ENCODE measurements at regions not wholly inside any gene's neighbourhood (a gene's known extent, or its start where the extent isn't known, plus 50 kb on each side); places are given as distances from the start of the nearest gene placed in this dataset.
"Not testable (repeated sequence)": the region's sequence is repeated elsewhere in the genome, so short reads cannot be mapped to it uniquely, and the experiment has no call there.

DNA sequence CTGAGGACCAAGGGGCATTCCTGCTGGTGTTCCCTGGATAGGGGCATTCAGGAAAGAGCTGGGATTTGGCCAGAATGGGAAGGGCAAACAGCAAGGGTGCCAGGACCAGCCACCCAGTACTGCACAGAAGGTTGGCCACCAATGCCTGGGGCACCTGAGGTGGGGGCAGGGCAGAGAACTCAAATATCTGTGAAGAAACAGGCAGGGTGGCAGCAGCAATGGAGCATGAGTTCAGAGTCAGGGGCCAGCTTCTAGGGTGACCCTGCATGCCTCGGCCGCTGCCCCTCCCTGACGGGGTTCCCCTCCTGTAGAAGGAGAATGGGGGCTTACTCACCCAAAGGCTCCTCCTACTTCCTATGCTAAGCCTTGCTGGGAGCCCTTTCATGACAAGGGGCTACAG, 79.3 kb upstream of the SHANK2 start:
- no peak for DNase-seq

DNA sequence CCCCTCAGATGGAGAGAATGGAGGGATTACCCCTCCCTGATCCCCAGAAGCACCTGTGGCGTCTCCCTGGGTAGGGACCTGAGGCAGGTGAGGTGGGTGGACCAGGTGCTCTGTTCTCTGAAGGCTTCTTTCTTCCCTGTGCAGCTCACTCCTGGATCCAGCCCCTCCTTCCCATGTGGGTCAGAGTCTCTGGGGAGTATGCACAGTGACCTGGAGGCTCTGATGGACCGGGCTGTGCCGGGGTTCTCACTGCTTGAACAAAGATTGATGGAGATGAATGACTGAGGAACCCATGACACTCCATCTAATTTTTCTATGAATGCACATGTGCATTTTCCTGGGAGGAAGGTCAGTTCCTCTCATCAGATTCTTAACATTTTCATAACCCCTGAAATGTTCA, 78.6 kb upstream of the SHANK2 start:
- DNase-seq: no peak

GRCh38 chr11:71330349-71330748, 78.0 kb upstream of the SHANK2 start:
- no peak for DNase-seq

GRCh38 chr11:71329786-71330185, 77.4 kb upstream of the SHANK2 start:
- DNase-seq: no peak

GRCh38 chr11:71329165-71329510, 76.8 kb upstream of the SHANK2 start:
- DNase-seq: peak; percentile 12

DNA sequence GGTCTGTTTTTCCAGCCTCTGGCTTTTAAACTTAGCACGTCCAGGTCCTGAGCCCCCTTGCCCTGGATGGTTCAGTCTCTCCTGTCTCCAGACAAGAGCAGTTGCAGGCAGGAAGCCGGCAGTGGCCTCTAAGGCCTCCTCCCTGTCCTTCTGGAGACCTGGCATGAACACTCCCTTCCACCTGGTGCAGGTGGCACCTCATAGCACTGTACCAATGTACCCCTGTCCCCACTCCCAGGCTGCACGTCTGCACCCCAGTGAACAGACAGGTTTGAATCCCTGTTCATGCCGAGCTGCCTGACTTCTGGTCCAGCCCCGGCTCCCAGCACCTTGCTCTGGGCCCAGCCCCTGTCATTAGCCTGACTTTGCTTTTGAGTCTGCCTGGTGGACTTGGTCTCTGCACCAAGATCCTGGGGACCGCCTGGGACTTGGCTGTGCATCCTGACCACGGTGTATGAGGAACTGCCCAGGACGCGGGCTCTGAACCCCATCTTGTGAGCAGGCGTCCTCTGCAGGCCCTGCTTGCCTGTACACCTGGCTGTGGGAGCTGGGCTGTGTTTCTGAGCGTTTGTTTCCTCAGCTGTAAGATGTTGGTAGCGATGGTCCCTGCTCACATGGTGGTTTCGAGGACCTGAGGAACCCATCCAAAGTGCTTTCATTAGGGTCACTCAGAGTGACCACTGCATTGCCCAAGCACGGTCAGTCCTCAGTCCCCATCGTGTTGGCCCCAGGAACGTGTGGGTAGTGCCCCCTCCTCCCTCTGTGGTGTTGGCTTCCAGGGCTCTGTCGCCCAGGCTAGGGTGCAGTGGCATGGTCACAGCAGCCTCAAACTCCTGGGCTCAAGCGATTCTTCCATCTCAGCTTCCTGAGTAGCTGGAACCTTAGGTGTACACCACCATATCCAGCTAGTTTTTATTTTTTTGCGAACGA, 75.0 kb upstream of the SHANK2 start:
- DNase-seq: no peak

DNA sequence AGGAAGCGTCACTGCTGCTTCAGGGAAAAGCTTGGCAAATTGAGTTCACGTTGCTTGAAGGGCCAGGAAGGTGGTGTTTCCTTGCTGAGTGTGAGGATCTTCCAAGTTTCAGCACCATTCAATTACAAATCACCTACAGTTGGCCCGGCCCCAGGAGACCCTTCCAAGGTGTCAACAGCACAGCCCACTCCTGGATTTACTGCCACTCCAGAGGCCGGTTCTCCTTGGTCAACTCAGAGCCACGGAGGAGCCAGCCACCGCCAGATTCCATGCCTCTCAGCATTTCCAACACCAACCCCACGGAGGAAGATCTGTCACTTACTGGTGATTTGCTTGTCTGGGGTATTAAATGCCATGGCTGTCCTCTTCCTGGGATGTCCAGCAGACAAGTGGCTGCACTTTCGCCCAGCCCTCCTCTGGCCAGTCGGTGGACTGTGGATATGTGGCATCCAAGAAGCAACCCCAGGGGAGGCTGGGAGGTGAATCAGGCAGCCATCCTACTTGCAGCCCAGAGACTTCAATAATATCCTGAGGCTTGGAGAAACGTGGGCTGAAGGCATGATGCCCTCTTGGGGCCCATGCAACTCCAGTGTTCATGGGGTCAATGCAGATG, 74.1 kb upstream of the SHANK2 start:
- no peak for DNase-seq

- DNase-seq: no peak
Observed at GRCh38 chr11:71325418-71326327, 73.3 kb upstream of the SHANK2 start.

DNA sequence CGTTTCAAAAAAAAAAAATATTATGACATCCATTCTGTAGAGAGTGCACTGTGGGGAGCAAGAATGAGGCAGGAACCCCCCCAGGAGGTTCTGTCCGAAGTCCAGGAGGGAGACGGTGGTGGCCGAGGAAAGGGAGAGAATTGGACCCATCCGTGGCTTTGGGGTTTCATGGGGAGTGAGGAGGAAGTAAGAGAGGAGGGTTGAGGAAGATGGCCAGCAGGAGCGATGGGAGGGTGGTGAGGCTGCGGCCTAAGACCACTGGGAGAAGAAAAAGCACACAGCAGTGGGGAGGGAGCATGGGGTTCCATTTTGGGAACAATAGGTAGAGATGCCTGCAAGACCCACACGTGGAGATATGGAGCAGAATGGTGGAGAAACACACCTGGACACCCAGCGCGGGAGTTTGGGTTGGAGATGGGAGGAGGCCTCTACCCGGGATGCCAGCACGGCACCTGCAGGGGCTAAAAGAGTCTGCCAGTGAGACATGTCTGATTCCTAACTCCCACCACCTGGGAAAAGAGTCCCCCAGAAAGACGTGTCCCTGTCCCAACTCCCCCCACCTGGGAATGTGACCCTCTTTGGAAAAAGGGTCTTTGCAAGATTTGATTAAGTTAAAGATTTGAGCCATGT, 72.5 kb upstream of the SHANK2 start:
- DNase-seq: no peak

DNA sequence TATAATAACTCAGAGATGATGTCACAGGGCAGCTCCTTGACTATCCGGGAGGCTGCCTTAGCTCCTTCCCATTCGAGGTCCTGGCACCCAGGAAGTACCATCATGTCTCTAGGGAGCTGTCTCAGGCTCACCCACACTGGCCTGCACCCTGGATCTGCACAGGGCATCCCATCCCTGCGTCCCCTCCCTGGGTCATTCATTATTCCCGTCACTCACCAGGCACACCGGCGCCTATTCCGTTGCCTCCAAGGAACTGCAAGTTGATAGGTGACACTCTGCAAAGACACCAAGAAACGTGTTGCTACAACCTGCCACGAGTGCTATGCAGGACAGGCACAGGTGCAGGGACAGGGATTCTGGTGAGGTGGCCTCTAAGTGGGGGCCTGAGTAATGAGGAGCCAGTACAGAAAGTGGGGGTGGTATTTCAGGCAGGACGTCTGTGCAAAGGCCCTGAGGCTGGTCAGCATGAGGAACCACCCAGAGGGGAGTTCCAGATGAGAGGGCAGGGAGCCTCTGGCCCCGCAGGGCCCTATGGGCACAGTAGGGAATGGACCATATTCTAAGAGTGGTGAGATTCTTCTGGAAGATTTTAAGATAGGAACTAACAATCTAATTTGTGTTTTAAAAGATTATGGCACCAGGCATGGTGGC, 71.6 kb upstream of the SHANK2 start:
- DNase-seq: no peak

- no peak for DNase-seq
Observed at GRCh38 chr11:71322861-71323582, 70.6 kb upstream of the SHANK2 start.

- DNase-seq: no peak
Observed at GRCh38 chr11:71322192-71322735, 69.9 kb upstream of the SHANK2 start.

DNA sequence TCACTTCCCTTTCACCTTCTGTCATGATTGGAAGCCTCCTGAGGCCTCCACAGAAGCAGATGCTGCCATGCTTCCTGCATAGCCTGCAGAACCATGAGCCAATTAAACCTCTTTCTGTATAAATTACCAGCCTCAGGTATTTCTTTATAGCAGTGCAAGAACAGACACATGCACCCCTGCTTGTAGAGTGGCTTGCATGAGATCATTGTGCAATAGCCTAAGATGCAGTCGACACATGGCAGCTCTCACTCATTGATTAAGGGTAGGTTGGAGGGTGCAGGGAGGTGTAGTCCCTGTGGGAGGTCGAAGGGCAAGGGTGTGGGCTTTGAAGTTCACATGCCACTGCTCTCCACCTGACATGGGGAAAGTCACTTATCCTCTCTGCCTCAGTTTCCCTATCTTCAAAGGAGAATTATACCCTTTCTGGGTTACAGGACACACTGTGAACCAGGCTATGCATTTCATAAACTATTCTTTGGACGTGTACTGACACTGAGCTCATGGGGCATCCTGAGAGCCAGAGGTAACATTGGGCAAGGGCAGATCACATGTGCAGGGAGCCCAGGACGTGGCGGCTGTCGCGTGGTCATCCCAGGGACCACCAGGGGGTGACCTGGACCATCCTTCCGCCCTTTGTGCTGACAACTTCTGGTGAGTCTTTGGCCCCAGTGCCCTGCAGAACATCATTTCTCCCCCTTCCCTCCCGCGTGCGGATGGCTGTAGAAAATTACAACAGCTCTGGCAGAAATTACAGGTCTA, 69.2 kb upstream of the SHANK2 start:
- no peak for DNase-seq

GRCh38 chr11:71316701-71317100, 64.3 kb upstream of the SHANK2 start:
- no peak for DNase-seq

DNA sequence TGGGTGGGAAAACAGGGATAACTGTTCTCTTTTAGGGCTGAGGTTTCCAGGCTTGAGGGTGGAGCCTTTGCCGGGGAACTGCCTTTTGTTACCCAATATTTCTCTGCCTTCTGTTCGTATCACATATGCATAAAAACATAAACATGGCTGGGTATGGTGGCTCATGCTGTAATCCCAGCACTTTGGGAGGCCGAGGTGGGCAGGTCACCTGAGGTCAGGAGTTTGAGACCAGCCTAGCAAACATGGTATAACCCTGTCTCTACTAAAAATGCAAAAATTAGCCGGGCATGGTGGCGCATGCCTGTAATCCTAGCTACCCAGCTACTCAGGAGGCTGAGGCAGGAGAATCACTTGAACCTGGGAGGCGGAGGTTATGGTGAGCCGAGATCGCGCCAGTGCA, 60.2 kb upstream of the SHANK2 start:
- DNase-seq: not testable (repeated sequence)

GRCh38 chr11:71311928-71312510, 59.6 kb upstream of the SHANK2 start:
- DNase-seq: no peak

GRCh38 chr11:71311176-71311925, 59.0 kb upstream of the SHANK2 start:
- DNase-seq: no peak

GRCh38 chr11:71310184-71310583, 57.8 kb upstream of the SHANK2 start:
- DNase-seq: no peak

- no peak for DNase-seq
Observed at GRCh38 chr11:71309611-71310010, 57.2 kb upstream of the SHANK2 start.

DNA sequence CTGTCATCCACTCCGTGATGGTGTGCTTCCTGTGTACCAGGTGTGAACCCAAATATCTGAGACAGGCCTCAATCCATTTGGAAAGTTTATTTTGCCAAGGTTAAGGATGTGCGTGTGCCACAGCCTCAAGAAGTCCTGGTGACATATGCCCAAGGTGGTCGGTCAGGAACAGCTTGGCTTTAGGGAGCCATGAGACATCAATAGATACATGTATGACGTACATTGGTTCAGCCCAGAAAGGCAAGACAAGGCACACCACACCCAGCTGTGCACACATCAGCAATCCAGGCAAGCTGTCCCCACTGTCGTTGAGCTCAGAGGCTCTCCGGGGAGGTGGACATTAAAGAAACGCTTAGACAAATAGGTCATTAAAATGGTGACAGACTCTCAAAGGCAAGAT, 56.8 kb upstream of the SHANK2 start:
- DNase-seq: no peak

All from NCI-H510A treated with DMSO at 0.1 percent for 48 hours (cell line).